NCI-H2029 (cell line): ENCODE measurements at regions not wholly inside any gene's neighbourhood (a gene's known extent, or its start where the extent isn't known, plus 50 kb on each side); places are given as distances from the start of the nearest gene placed in this dataset.
"Not testable (repeated sequence)": the region's sequence is repeated elsewhere in the genome, so short reads cannot be mapped to it uniquely, and the experiment has no call there.

Experiments used
- DNase-seq: peaks from one replicate; lab custom pipeline; 2025; lab: John Stamatoyannopoulos, UW

- no peak for DNase-seq
Observed at GRCh38 chr18:10142056-10142455, 228.2 kb downstream of the VAPA start.

- no peak for DNase-seq
Observed at GRCh38 chr18:10142496-10143160, 228.8 kb downstream of the VAPA start.

GRCh38 chr18:10143596-10143995 lies 229.8 kb downstream of the VAPA start:
- no peak for DNase-seq

GRCh38 chr18:10145546-10145945 lies 231.7 kb downstream of the VAPA start:
- DNase-seq = no peak

GRCh38 chr18:10147226-10147625 lies 233.4 kb downstream of the VAPA start:
- DNase-seq = no peak

- DNase-seq = no peak
Observed at GRCh38 chr18:10147752-10148151, 233.9 kb downstream of the VAPA start.

GRCh38 chr18:10148189-10148929 lies 234.5 kb downstream of the VAPA start:
- DNase-seq = no peak

- DNase-seq = no peak
Observed at GRCh38 chr18:10149768-10150556, 236.1 kb downstream of the VAPA start.

GRCh38 chr18:10150576-10150975 lies 236.8 kb downstream of the VAPA start:
- not testable (repeated sequence) for DNase-seq

GRCh38 chr18:10152475-10152874 lies 238.7 kb downstream of the VAPA start:
- DNase-seq = no peak

- DNase-seq = no peak
Observed at GRCh38 chr18:10153924-10154752, 240.3 kb downstream of the VAPA start.

GRCh38 chr18:10157706-10158105 lies 243.9 kb downstream of the VAPA start:
- no peak for DNase-seq

GRCh38 chr18:10160251-10160650 lies 246.4 kb downstream of the VAPA start:
- no peak for DNase-seq

GRCh38 chr18:10161315-10161714 lies 247.5 kb downstream of the VAPA start:
- no peak for DNase-seq

- no peak for DNase-seq
Observed at GRCh38 chr18:10162340-10162739, 248.5 kb downstream of the VAPA start.

GRCh38 chr18:10164271-10165071 lies 250.7 kb downstream of the VAPA start:
- no peak for DNase-seq

GRCh38 chr18:10166164-10166807 lies 252.5 kb downstream of the VAPA start:
- no peak for DNase-seq

- DNase-seq = no peak
Observed at GRCh38 chr18:10167759-10168158, 253.9 kb downstream of the VAPA start.

- DNase-seq = no peak
Observed at GRCh38 chr18:10168477-10168876, 254.7 kb downstream of the VAPA start.

- DNase-seq = peak; percentile 1
Observed at GRCh38 chr18:10169064-10169562, 255.3 kb downstream of the VAPA start.
